D721Med (cell line): ENCODE measurements at regions not wholly inside any gene's neighbourhood (a gene's known extent, or its start where the extent isn't known, plus 50 kb on each side); places are given as distances from the start of the nearest gene placed in this dataset.

Experiments used
- DNase-seq: peaks from one replicate; pipeline ENCODE4 v3.0.0; 2011; ENCODE audit warnings: low spot score; ENCODE audit not compliant: insufficient read length
- FAIRE-seq: peaks from 2 replicates; lab custom pipeline; 2011; peaks lifted over from hg19 to GRCh38; lab: Jason Lieb, UNC
- TF ChIP-seq, protein P1 (sequence below): IDR thresholded peaks from 2 replicates; pipeline ENCODE4 v1.5.1; 2012; ENCODE audit warnings: mild to moderate bottlenecking, control low read depth; ENCODE audit not compliant: insufficient read depth; ENCODE audit errors: missing control alignments

DNA sequence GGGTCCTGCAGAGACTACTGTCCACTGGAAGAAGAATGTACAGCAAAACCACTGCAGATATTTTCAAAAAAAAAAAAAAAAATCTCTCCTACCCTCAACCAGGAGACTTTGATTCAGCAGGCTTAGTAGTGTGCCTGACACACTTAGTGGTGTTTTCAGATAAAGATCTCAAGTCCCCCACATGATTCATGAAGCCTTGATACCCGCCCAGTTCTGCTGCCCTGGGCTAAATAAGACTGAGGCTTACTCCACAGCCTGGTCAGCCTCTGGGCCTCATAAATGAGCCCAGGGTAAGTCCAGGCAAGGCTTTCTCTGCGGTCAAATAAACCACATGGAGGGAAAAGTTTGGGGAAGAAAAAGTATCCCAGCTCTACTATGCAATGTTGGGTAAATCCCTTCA lies 222.1 kb upstream of the ARID1B start:
- TF ChIP-seq, protein P1, sequence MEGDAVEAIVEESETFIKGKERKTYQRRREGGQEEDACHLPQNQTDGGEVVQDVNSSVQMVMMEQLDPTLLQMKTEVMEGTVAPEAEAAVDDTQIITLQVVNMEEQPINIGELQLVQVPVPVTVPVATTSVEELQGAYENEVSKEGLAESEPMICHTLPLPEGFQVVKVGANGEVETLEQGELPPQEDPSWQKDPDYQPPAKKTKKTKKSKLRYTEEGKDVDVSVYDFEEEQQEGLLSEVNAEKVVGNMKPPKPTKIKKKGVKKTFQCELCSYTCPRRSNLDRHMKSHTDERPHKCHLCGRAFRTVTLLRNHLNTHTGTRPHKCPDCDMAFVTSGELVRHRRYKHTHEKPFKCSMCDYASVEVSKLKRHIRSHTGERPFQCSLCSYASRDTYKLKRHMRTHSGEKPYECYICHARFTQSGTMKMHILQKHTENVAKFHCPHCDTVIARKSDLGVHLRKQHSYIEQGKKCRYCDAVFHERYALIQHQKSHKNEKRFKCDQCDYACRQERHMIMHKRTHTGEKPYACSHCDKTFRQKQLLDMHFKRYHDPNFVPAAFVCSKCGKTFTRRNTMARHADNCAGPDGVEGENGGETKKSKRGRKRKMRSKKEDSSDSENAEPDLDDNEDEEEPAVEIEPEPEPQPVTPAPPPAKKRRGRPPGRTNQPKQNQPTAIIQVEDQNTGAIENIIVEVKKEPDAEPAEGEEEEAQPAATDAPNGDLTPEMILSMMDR, result no peak
- DNase-seq (no peak), FAIRE-seq (no peak)

GRCh38 chr6:156554160-156554559 lies 223.0 kb upstream of the ARID1B start:
- DNase-seq (no peak), FAIRE-seq (no peak)
- TF ChIP-seq, protein P1, result no peak

GRCh38 chr6:156552849-156553248 lies 224.3 kb upstream of the ARID1B start:
- DNase-seq, result no peak
- no peak for FAIRE-seq
- TF ChIP-seq, protein P1, result no peak

GRCh38 chr6:156550949-156551348 lies 226.2 kb upstream of the ARID1B start:
- TF ChIP-seq, protein P1, result no peak
- no peak for FAIRE-seq
- no peak for DNase-seq

- FAIRE-seq (no peak), DNase-seq (no peak)
- TF ChIP-seq, protein P1, result no peak
Measured at GRCh38 chr6:156545931-156546330, 231.2 kb upstream of the ARID1B start.

GRCh38 chr6:156545021-156545420 lies 232.2 kb upstream of the ARID1B start:
- TF ChIP-seq, protein P1, result no peak
- no peak for FAIRE-seq
- DNase-seq, result no peak

GRCh38 chr6:156544046-156544445 lies 233.1 kb upstream of the ARID1B start:
- DNase-seq (no peak), FAIRE-seq (no peak)
- TF ChIP-seq, protein P1, result no peak
